ENCODE measurements at regions not wholly inside any gene's neighbourhood (a gene's known extent, or its start where the extent isn't known, plus 50 kb on each side); places are given as distances from the start of the nearest gene placed in this dataset.
"Not testable (repeated sequence)": the region's sequence is repeated elsewhere in the genome, so short reads cannot be mapped to it uniquely, and the experiment has no call there.

DNA sequence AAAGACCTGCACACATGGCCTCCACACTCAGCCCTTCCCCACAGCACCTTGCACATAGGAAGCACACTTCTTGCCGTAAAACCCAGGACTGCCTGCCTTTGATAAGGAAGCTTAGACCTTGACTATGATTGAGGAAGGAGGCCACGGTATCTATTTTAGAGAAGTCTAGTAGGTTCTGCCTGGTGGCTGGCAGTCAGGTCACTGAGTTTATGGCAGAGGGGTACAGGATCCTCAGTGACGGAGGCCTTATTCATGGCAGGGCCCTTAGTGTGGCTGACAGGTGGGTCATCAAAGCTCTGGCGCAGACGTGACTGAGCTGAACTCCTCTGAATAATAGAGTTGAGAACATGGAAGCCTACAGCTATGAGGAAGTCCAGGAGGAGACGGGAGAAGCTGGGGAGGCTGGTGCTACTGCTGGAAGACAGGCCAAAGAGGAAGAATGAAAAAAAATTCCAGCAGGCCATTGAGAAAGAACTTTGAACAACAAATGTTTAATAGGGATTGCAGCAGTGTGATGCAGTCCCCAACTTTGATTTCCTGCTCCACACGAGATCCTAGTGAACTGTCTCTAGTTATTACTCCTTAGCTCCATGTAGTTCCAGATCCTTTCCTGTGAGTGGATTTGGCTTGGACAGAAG, 142.8 kb downstream of the BCL2L11 start:
- H4K20me1 ChIP-seq (ENCODE audit: insufficient read depth); H3F3A ChIP-seq (ENCODE audit: insufficient read depth); H3K9ac ChIP-seq; H3K4me1 ChIP-seq (ENCODE audit: insufficient read depth); H3K79me2 ChIP-seq (ENCODE audit: insufficient read depth); H3K4me2 ChIP-seq (ENCODE audit: unreplicated experiment); H2AFZ ChIP-seq; DNase-seq; H3K27ac ChIP-seq; H3K27me3 ChIP-seq (replicated peaks; ENCODE audit: insufficient read depth); H3K9me3 ChIP-seq (ENCODE audit: low read depth); H3K4me3 ChIP-seq; in situ Hi-C loops (cut with MboI); H3K9me2 ChIP-seq (ENCODE audit: insufficient read depth); H3K36me3 ChIP-seq (ENCODE audit: low read depth): not testable (repeated sequence)
- WGBS, 2 experiments (ENCODE audit: low coverage in 1 of 2, low lambda C conversion rate in 2 of 2, missing lambda C conversion rate in 2 of 2), result no CpG with 5 or more reads among the region's 7 CpGs

DNA sequence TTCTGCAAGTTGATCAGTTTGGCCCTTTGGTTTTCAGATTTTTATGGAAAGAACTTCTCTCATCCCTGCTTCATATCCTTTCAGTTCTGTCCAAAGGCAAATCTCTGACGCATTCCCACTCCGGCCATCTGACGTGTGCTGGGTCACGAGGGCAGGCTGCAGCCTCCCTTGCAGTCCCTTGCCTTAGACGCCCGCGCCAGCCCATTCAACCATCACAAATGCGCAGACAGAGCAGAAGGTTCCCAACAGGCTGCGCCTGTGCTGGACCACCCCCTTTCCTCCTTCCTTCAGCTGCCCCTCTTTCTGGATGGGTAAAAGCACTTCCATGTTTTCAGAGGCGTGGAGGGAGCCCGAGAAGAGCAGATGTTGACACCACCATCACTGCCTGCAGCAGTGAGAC, 144.2 kb downstream of the BCL2L11 start:
- H3K4me2 ChIP-seq (ENCODE audit: unreplicated experiment); H3K9ac ChIP-seq; in situ Hi-C loops (cut with MboI); H2AFZ ChIP-seq; H3K36me3 ChIP-seq (ENCODE audit: low read depth); DNase-seq; H3K4me3 ChIP-seq; H3K4me1 ChIP-seq (ENCODE audit: insufficient read depth); H3K9me2 ChIP-seq (ENCODE audit: insufficient read depth); H4K20me1 ChIP-seq (ENCODE audit: insufficient read depth); H3F3A ChIP-seq (ENCODE audit: insufficient read depth); H3K27ac ChIP-seq; H3K79me2 ChIP-seq (ENCODE audit: insufficient read depth); H3K27me3 ChIP-seq (replicated peaks; ENCODE audit: insufficient read depth); H3K9me3 ChIP-seq (ENCODE audit: low read depth): not testable (repeated sequence)
- WGBS, 2 experiments (ENCODE audit: low coverage in 1 of 2, low lambda C conversion rate in 2 of 2, missing lambda C conversion rate in 2 of 2), result 92 to 98% methylated on average over 10 to 11 of the region's 11 CpGs

DNA sequence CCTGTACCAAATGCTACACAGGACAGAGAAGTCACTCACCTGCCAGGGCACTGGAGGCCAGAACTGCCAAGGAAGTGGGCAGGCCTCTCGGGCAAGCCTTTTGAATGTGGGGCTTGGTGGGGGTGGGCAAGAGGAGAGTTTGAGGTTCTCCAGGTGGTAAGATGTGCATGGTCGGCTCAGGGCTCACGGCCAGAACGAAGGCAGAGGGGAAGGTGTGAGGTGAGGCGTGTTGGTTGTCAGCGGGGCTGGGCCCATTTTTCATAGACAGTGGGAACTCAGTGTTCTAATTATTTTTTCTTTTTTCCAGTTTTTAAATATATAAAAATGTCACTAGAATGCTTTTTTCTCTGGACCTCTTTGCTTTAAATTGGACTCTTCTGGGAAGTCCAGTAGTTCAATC, 145.8 kb downstream of the BCL2L11 start:
- H3K27me3 ChIP-seq (replicated peaks; ENCODE audit: insufficient read depth); H4K20me1 ChIP-seq (ENCODE audit: insufficient read depth); H3K4me1 ChIP-seq (ENCODE audit: insufficient read depth); H3K9ac ChIP-seq; H3F3A ChIP-seq (ENCODE audit: insufficient read depth); H3K27ac ChIP-seq; H3K4me3 ChIP-seq; H3K9me3 ChIP-seq (ENCODE audit: low read depth); in situ Hi-C loops (cut with MboI); H3K9me2 ChIP-seq (ENCODE audit: insufficient read depth); H3K36me3 ChIP-seq (ENCODE audit: low read depth); H2AFZ ChIP-seq; H3K79me2 ChIP-seq (ENCODE audit: insufficient read depth); DNase-seq; H3K4me2 ChIP-seq (ENCODE audit: unreplicated experiment): not testable (repeated sequence)
- 81 to 82% methylated on average over 6 of the region's 6 CpGs for WGBS, 2 experiments (ENCODE audit: low coverage in 1 of 2, low lambda C conversion rate in 2 of 2, missing lambda C conversion rate in 2 of 2)

DNA sequence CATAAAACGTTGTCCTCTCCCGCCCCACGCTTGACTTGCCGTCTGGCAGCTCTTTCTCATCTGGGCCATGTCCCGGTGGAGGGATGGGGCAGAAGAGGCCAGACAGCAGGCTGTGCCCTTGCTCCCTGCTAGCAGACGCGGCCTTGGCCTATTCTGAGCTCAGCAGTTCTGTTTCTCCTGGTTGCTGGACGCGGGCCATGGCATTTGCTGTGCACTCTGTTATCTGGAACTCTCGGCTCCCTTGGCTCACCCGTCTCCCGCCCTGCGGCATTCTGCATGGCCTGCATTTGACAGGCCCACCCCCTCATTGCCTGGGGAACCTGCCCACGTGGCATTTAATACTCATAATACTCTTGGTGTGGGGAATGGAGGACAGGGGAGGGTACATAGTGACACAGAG, 146.3 kb downstream of the BCL2L11 start:
- H3K36me3 ChIP-seq (ENCODE audit: low read depth); H3K4me2 ChIP-seq (ENCODE audit: unreplicated experiment); DNase-seq; H3K4me1 ChIP-seq (ENCODE audit: insufficient read depth); H2AFZ ChIP-seq; H3K4me3 ChIP-seq; H4K20me1 ChIP-seq (ENCODE audit: insufficient read depth); H3K9me3 ChIP-seq (ENCODE audit: low read depth); H3K9me2 ChIP-seq (ENCODE audit: insufficient read depth); in situ Hi-C loops (cut with MboI); H3F3A ChIP-seq (ENCODE audit: insufficient read depth); H3K9ac ChIP-seq; H3K27ac ChIP-seq; H3K27me3 ChIP-seq (replicated peaks; ENCODE audit: insufficient read depth); H3K79me2 ChIP-seq (ENCODE audit: insufficient read depth): not testable (repeated sequence)
- 84 to 91% methylated on average over 11 of the region's 14 CpGs for WGBS, 2 experiments (ENCODE audit: low coverage in 1 of 2, low lambda C conversion rate in 2 of 2, missing lambda C conversion rate in 2 of 2)

DNA sequence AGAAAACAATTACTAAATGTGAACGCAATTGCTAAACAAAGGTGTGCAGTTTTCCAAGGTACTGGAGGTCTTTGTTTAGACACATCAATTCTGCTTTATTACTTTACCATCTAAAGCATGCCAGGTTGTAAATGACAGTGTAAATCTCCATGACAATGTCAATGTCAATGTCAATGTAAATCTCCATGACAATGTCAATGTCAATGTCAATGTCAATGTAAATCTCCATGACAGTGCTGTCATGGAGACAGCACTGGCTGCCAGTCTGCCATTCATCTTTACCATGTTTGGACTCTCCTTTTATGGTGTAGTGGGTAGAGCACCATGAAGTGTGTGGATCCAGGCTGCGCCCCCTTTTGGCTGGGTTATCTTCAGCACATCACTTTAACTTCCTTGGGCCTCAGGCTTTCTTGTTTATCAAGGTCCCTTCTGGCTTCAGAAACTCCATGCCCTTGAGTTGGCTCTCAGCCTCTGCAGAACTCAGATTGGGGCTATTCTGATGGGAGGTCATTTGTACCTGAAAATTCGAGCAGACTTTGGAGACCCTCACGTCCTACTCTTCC, 149.1 kb downstream of the BCL2L11 start:
- H3F3A ChIP-seq (ENCODE audit: insufficient read depth); H3K27ac ChIP-seq; DNase-seq; H3K9ac ChIP-seq; H3K9me3 ChIP-seq (ENCODE audit: low read depth); H4K20me1 ChIP-seq (ENCODE audit: insufficient read depth); H3K9me2 ChIP-seq (ENCODE audit: insufficient read depth); in situ Hi-C loops (cut with MboI); H3K4me1 ChIP-seq (ENCODE audit: insufficient read depth); H3K27me3 ChIP-seq (replicated peaks; ENCODE audit: insufficient read depth); H3K79me2 ChIP-seq (ENCODE audit: insufficient read depth); H2AFZ ChIP-seq; H3K4me3 ChIP-seq; H3K36me3 ChIP-seq (ENCODE audit: low read depth); H3K4me2 ChIP-seq (ENCODE audit: unreplicated experiment): not testable (repeated sequence)
- no CpG with 5 or more reads among the region's 4 CpGs for WGBS, 2 experiments (ENCODE audit: low coverage in 1 of 2, low lambda C conversion rate in 2 of 2, missing lambda C conversion rate in 2 of 2)

DNA sequence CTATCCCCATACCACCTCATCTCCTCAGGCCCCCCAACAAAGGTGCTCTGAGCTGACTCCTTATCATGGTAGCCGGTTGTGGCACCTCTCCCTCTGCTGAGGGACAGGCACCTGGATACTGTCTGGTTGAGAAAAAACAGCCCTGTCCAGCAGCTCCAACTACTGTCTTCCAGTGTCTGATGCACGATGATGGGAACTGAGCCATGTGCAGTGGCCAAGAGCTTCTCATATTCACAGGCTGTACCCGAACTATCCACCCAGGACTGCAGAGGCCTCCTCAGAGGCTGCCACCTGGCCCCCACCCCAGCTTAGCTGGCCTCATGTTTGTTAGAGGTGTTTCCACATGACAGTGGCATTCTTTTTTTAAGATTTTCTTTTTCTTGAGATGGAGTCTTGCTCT, 149.9 kb downstream of the BCL2L11 start:
- H3K27me3 ChIP-seq (replicated peaks; ENCODE audit: insufficient read depth); H3K9me3 ChIP-seq (ENCODE audit: low read depth); in situ Hi-C loops (cut with MboI); H3K9ac ChIP-seq; H2AFZ ChIP-seq; H3K36me3 ChIP-seq (ENCODE audit: low read depth); H3K9me2 ChIP-seq (ENCODE audit: insufficient read depth); DNase-seq; H3K4me3 ChIP-seq; H3K4me2 ChIP-seq (ENCODE audit: unreplicated experiment); H3K4me1 ChIP-seq (ENCODE audit: insufficient read depth); H4K20me1 ChIP-seq (ENCODE audit: insufficient read depth); H3K79me2 ChIP-seq (ENCODE audit: insufficient read depth); H3K27ac ChIP-seq; H3F3A ChIP-seq (ENCODE audit: insufficient read depth): not testable (repeated sequence)
- WGBS, 2 experiments (ENCODE audit: low coverage in 1 of 2, low lambda C conversion rate in 2 of 2, missing lambda C conversion rate in 2 of 2), result 48 to 70% methylated on average over 2 of the region's 3 CpGs

DNA sequence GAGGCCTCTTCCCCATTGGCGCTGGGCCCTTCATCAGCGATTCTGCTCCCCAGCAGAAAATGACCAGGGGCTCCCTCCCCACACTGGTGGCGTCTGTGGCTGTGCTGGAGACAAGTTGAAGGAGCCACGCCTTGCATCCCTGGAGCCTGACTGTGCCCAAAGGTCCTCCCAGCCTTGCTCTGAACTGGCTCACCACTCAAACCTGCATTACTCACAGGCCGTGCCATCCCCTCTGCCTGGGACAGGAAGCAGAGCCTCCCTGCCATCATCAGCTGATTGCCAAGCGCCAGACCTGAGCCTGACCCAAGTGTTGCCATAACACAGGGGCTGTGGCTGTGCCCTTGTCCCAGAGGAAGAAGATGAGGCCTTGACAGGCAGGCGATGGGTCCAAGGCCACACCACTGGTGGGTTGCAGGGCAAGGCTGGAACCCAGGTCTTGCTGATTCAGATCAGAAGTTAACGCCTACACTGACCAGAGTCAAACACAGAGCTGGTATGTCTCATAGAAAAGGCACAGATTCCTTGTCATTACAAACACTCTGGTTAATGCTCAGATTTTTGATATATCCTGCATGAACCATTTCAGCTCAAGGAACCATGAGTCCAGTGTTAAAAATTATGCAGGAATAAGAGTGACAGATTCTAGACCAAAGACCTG, 151.1 kb downstream of the BCL2L11 start:
- H3K9ac ChIP-seq; H3K4me1 ChIP-seq (ENCODE audit: insufficient read depth); DNase-seq; H3K4me3 ChIP-seq; H3K27me3 ChIP-seq (replicated peaks; ENCODE audit: insufficient read depth); H3K36me3 ChIP-seq (ENCODE audit: low read depth); H3K27ac ChIP-seq; H4K20me1 ChIP-seq (ENCODE audit: insufficient read depth); in situ Hi-C loops (cut with MboI); H3K4me2 ChIP-seq (ENCODE audit: unreplicated experiment); H3K9me3 ChIP-seq (ENCODE audit: low read depth); H3K79me2 ChIP-seq (ENCODE audit: insufficient read depth); H3K9me2 ChIP-seq (ENCODE audit: insufficient read depth); H3F3A ChIP-seq (ENCODE audit: insufficient read depth); H2AFZ ChIP-seq: not testable (repeated sequence)
- 89 to 92% methylated on average over 5 to 6 of the region's 8 CpGs for WGBS, 2 experiments (ENCODE audit: low coverage in 1 of 2, low lambda C conversion rate in 2 of 2, missing lambda C conversion rate in 2 of 2)

Data from GM23248 (cell line).